GM21447 (cell line): ENCODE measurements at regions not wholly inside any gene's neighbourhood (a gene's known extent, or its start where the extent isn't known, plus 50 kb on each side); places are given as distances from the start of the nearest gene placed in this dataset.
"Not testable (repeated sequence)": the region's sequence is repeated elsewhere in the genome, so short reads cannot be mapped to it uniquely, and the experiment has no call there.

ENCODE experiments used
- ATAC-seq: cut with Tn5 transposase; IDR thresholded peaks from one replicate; pipeline ENCODE4 v1.9.1; 2021; ENCODE audit not compliant: unreplicated experiment

GRCh38 chr6:121904559-121904958 lies 469.1 kb downstream of the GJA1 start:
- no peak for ATAC-seq

DNA sequence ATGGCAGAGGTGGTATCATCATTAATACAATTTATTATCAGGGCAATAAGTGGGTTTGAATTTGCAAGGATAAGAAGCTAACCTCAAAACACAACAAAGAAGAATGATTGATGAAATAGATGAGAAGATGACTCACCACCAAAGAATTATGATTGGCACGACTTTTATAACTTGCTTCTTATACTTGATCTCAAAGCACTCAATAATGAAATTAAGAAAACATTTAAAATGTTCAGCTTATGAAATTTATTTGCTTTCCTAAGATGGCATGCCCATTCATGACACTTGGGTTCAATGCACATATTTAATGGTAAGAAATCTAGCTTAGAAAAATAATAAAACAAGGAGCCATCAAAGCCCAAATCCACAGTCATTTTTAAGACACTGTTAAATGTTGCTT lies 477.5 kb downstream of the GJA1 start:
- ATAC-seq: no peak

DNA sequence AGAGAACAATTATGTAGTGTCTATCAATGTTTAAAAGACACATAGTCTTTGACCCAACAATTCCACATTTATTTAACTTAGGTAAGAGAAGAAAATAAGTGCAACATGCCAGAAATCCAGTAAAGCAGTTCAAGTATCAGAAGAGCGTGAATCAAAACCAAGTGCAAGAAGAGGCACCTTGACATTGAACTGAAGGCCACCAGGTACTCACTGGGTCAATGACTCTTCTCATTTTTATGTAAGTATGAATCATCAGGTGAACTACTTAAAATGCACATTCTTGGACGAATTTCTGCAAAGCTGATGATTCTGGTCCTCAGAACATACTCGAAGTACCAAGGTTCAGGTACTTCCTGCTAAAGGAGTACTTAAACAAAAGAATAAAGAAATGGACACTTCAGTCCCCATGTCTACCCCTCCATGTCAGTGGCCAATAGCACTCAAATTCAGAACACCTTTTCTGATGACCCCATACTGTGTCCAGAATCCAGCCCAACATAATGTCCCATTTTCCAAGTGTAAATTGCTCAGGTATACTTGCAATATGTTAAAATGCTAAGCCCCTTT lies 481.9 kb downstream of the GJA1 start:
- ATAC-seq: no peak

GRCh38 chr6:121917834-121918559 lies 481.5 kb upstream of the HSF2 start:
- no peak for ATAC-seq

DNA sequence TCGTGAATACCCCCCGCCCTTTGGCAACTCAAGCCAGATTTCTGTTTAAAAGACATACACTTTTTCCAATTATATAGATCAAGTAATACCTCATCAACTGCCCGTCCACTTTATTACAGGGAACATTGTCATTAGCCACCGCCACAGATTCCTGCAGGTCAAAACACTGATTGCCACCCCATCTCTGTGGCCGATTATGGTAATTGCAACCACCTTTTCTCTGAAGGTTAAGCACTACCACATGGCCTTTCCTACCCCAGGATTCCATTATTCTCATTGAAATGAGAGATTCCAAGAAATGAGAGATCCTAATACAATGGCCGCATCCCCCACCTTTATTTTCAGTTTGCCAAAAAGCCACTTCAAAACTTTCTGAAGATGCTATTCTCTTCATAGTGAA lies 478.8 kb upstream of the HSF2 start:
- ATAC-seq: no peak

GRCh38 chr6:121925024-121925423 lies 474.4 kb upstream of the HSF2 start:
- ATAC-seq: no peak

GRCh38 chr6:121925534-121926255 lies 473.8 kb upstream of the HSF2 start:
- ATAC-seq: no peak

DNA sequence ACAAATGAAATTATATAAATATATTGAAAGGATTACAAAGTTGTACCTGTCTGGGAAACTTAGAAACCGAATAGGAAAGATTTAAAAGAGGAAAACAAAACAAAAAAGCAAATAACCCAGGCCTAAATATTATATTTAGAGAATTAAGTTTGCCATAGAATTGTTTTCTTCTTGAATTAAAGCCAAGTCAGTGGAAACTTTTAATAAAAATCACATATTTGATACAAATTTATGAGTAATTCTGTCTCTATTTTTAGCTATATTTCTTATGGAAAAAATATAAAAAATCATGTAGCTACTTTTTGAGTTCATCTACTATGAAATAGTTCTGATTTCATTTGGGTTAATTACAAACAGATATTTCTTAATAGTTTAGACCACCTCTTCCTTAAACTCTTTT lies 470.2 kb upstream of the HSF2 start:
- ATAC-seq: no peak

GRCh38 chr6:121932076-121932991 lies 467.1 kb upstream of the HSF2 start:
- no peak for ATAC-seq

DNA sequence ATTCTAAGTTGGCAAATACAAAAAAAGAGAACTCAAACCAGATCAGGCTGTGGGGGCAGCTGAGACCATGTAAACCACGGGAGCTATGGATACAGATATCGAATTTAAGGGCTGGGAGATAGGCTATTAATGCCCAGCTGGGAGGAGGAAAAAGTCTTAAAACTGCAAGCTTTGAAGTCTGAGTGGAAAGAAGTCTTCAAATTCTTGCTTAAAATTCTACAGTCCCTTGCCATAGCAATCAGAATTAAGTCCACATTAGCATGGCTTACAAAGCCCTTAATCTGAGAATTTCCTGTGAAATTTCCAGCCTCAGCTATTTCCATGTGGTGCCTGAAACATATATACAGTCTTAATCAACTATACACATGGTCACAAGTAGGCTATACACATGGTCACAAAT lies 465.0 kb upstream of the HSF2 start:
- no peak for ATAC-seq

GRCh38 chr6:121940728-121941127 lies 458.7 kb upstream of the HSF2 start:
- ATAC-seq: no peak

DNA sequence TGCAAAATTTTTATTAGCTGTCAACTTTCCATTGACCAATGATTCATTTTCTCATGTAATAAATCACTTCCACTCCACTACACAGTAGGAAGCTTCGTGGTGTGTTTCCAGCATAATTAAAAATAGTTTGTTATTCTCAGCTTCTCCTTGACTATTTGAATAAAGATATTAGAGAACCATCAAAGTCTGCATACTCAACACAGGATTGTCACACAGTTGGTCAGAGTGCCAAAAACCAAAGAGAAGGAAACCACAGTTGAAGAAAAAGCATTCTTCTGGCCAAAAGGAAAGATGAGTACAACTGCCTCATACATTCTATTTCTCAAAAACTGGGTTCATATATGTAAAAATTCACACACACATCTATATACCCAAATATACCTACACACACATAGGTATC lies 455.1 kb upstream of the HSF2 start:
- no peak for ATAC-seq

- ATAC-seq: no peak
Measured at GRCh38 chr6:121951123-121951522, 448.3 kb upstream of the HSF2 start.

DNA sequence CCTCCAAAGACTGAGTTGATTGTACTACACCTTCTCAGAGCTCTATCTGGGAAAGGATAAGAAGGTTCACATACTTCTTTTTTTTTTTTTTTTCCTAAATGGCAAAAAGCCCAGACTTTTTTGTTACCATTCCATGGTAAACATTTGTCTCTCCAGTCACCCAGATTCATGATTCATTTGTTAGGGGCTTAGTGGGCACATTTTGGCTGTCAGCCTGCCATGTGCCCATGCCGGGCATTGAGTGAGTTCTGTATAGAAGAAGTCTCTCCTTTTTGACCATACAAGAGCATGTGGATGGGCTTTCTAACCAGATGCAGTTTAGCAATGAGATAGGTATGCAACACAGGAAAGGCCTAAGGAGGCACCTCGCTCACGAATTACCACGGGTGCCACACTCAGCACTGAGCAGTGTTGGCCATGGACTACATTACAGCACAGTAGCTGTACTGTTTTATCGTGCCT lies 447.5 kb upstream of the HSF2 start:
- ATAC-seq: no peak

- not testable (repeated sequence) for ATAC-seq
Measured at GRCh38 chr6:121955401-121955800, 444.1 kb upstream of the HSF2 start.

GRCh38 chr6:121956782-121957181 lies 442.7 kb upstream of the HSF2 start:
- ATAC-seq: no peak

- ATAC-seq: no peak
Measured at GRCh38 chr6:121959501-121959900, 440.0 kb upstream of the HSF2 start.

- no peak for ATAC-seq
Measured at GRCh38 chr6:121961619-121962125, 437.8 kb upstream of the HSF2 start.

- ATAC-seq: no peak
Measured at GRCh38 chr6:121963826-121964225, 435.6 kb upstream of the HSF2 start.

DNA sequence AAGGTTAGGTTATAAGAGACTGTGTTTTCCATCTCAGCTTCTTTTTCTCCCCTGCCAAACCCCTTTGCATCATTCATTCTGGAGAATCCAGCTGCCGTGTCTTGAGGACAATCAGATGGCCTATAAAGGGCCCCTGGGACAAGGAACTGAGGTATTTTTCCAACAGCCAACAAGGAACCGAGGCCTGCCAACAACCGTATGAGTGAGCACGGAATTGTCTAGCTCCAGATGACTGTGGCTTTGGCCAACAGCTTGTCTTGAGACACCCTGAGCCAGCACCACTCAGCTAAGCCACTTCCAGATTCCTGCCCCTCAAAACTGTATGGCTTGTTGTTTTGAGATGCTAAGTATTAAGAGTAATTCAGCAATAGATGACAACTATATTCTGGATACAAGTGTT lies 433.7 kb upstream of the HSF2 start:
- no peak for ATAC-seq

- no peak for ATAC-seq
Measured at GRCh38 chr6:121967631-121968030, 431.8 kb upstream of the HSF2 start.
